HEK293 (cell line): ENCODE measurements at regions not wholly inside any gene's neighbourhood (a gene's known extent, or its start where the extent isn't known, plus 50 kb on each side); places are given as distances from the start of the nearest gene placed in this dataset.

Experiments used
- CTCF ChIA-PET: fragments of 350-600 bp; formaldehyde crosslinking; extraction: SDS; loops from one replicate; lab custom pipeline; 2021; ENCODE audit warnings: antibody characterized with exemption; lab: Yijun Ruan, JAX
- POLR2A ChIA-PET: fragments of 300-600 bp; formaldehyde crosslinking; extraction: SDS; loops from one replicate; lab custom pipeline; 2020; ENCODE audit warnings: antibody characterized with exemption, inconsistent platforms; lab: Yijun Ruan, JAX
- H3K27ac ChIP-seq: fragments of 200-500 bp; sonication (Bioruptor generic); 2 replicates; pipeline ENCODE4 v1.5.1; 2014; ENCODE audit warnings: low read depth, low read length, control low read depth, inconsistent platforms; ENCODE audit errors: extremely low read depth
- H3K36me3 ChIP-seq, 2 experiments: fragments of 200-500 bp in 1 of 2; sonication (Bioruptor generic) in 1 of 2; 1 replicate in 1 of 2; 2 replicates in 1 of 2; pipeline ENCODE4 v1.5.1; 2014 to 2017; ENCODE audit warnings: inconsistent platforms in 2 of 2, low read length in 2 of 2; ENCODE audit not compliant: control insufficient read depth in 2 of 2, insufficient read depth in 1 of 2
- H3K4me1 ChIP-seq: fragments of 200-500 bp; sonication (Bioruptor generic); 2 replicates; pipeline ENCODE4 v1.5.1; 2014; ENCODE audit warnings: mild to moderate bottlenecking, low read length, inconsistent platforms; ENCODE audit not compliant: control insufficient read depth, insufficient read depth
- H3K4me3 ChIP-seq: 2 replicates; pipeline ENCODE4 v1.5.1; 2011; ENCODE audit warnings: low read depth, mild to moderate bottlenecking, control low read depth, low read length, moderate library complexity
- H3K9me3 ChIP-seq: fragments of 200-500 bp; sonication (Bioruptor generic); 2 replicates; pipeline ENCODE4 v1.5.1; 2014; ENCODE audit warnings: low read depth, low read length, inconsistent platforms; ENCODE audit not compliant: control insufficient read depth, insufficient read depth
- FEZF1 ChIP-seq: fragments of 450-650 bp; formaldehyde crosslinking; IDR thresholded peaks from 2 replicates; pipeline ENCODE4 v1.5.1; 2016; ENCODE audit warnings: missing biosample characterization, missing genetic modification characterization
- GLI4 ChIP-seq: fragments of 450-650 bp; formaldehyde crosslinking; IDR thresholded peaks from 2 replicates; pipeline ENCODE4 v1.5.1; 2016; ENCODE audit warnings: missing biosample characterization, missing genetic modification characterization
- IKZF3 ChIP-seq: fragments of 450-650 bp; IDR thresholded peaks from 2 replicates; pipeline ENCODE4 v1.5.0; 2018; ENCODE audit warnings: missing biosample characterization, mild to moderate bottlenecking, missing genetic modification characterization, moderate library complexity
- KLF10 ChIP-seq: fragments of 450-650 bp; IDR thresholded peaks from 2 replicates; pipeline ENCODE4 v1.5.1; 2018; ENCODE audit warnings: missing biosample characterization, mild to moderate bottlenecking, missing genetic modification characterization
- PATZ1 ChIP-seq: fragments of 450-650 bp; formaldehyde crosslinking; IDR thresholded peaks from 2 replicates; pipeline ENCODE4 v1.5.1; 2016; ENCODE audit warnings: missing biosample characterization, missing genetic modification characterization
- REST ChIP-seq: fragments of 450-650 bp; formaldehyde crosslinking; IDR thresholded peaks from 2 replicates; pipeline ENCODE4 v1.5.1; 2016; ENCODE audit warnings: missing biosample characterization, missing genetic modification characterization
- SP7 ChIP-seq: fragments of 450-650 bp; formaldehyde crosslinking; IDR thresholded peaks from 2 replicates; pipeline ENCODE4 v1.5.1; 2016; ENCODE audit warnings: missing biosample characterization, missing genetic modification characterization
- ZNF18 ChIP-seq: fragments of 450-650 bp; formaldehyde crosslinking; IDR thresholded peaks from 2 replicates; pipeline ENCODE4 v1.5.1; 2016; ENCODE audit warnings: missing biosample characterization, missing genetic modification characterization
- ZNF266 ChIP-seq: fragments of 450-650 bp; formaldehyde crosslinking; IDR thresholded peaks from 2 replicates; pipeline ENCODE4 v1.5.1; 2016; ENCODE audit warnings: missing biosample characterization, missing genetic modification characterization, low read depth
- ZNF324 ChIP-seq: fragments of 450-650 bp; formaldehyde crosslinking; IDR thresholded peaks from 2 replicates; pipeline ENCODE4 v1.5.1; 2016; ENCODE audit warnings: missing biosample characterization, missing genetic modification characterization
- ZNF366 ChIP-seq: fragments of 450-650 bp; formaldehyde crosslinking; conservative IDR thresholded peaks from 2 replicates; pipeline ENCODE4 v1.5.1; 2016; ENCODE audit warnings: missing biosample characterization, missing genetic modification characterization
- ZNF404 ChIP-seq: fragments of 450-650 bp; formaldehyde crosslinking; IDR thresholded peaks from 2 replicates; pipeline ENCODE4 v1.5.1; 2017; ENCODE audit warnings: missing biosample characterization, missing genetic modification characterization
- ZNF548 ChIP-seq: fragments of 450-650 bp; formaldehyde crosslinking; IDR thresholded peaks from 2 replicates; pipeline ENCODE4 v1.5.1; 2016; ENCODE audit warnings: missing biosample characterization, missing genetic modification characterization
- ZNF623 ChIP-seq: fragments of 450-650 bp; formaldehyde crosslinking; IDR thresholded peaks from 2 replicates; pipeline ENCODE4 v1.5.1; 2016; ENCODE audit warnings: missing biosample characterization, missing genetic modification characterization
- ZNF626 ChIP-seq: fragments of 450-650 bp; sonication (Bioruptor Pico); formaldehyde crosslinking; IDR thresholded peaks from 2 replicates; pipeline ENCODE4 v1.5.1; 2018; ENCODE audit warnings: missing biosample characterization, missing genetic modification characterization, inconsistent platforms
- ZNF660 ChIP-seq: fragments of 450-650 bp; IDR thresholded peaks from 2 replicates; pipeline ENCODE4 v1.5.1; 2018; ENCODE audit warnings: missing biosample characterization, mild to moderate bottlenecking, missing genetic modification characterization
- ZNF843 ChIP-seq: fragments of 450-650 bp; formaldehyde crosslinking; IDR thresholded peaks from 2 replicates; pipeline ENCODE4 v1.5.1; 2016; ENCODE audit warnings: missing biosample characterization, missing genetic modification characterization
- ZXDB ChIP-seq: fragments of 450-650 bp; formaldehyde crosslinking; IDR thresholded peaks from 2 replicates; pipeline ENCODE4 v1.5.1; 2016; ENCODE audit warnings: missing biosample characterization, missing genetic modification characterization

DNA sequence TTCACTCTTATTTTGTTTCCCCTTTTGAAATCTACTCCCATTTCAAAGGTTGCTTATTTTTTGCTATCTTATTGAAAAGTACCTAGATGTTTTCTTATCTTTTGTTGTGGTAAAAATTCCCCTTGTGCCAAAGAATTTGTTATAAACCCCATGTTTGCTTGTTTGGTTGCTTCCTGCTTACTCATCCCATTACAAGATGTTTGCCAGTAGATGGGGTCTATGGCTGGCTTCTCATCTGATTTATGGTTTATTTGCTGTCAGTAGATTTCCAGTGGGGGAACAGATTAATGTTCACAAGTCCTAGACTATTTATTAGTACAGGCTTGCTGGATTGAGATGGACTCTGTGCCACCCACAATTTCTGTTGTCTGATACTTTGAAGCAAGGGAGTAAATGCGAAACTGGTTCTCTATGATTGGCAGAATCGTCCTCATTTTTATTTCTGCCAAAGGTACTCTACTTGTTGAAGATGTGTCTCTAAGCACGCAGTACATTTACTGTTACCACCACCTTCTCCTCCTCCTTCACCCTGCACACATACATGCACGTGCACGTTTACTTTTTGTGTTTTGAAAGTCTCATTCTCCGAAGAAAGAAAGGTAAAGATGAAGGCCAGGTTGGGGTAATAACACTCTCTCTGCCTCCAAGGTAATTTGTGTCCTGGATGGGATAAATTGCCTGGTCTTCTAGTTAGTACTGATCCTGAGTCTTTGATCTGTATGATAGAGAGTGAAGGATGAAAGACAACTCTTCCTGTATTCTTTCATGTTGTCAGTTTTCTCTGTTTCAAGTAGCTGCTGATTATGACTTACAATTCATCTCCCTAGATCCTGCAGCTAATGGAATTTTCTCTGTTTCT is 117.2 kb upstream of the ATP2B1 start (continued):
- no peak for TF ChIP-seq REST
- no peak for TF ChIP-seq GLI4 (tag by site-specific recombination)
- TF ChIP-seq FEZF1 (tag by site-specific recombination), result peak; percentile 37; the same call in 1 of the 2 replicates
- no peak for TF ChIP-seq ZNF404 (tag by site-specific recombination)
- TF ChIP-seq ZNF626 (tag by site-specific recombination), result no peak
- peak; percentile 75; the same call in 1 of the 2 replicates for TF ChIP-seq ZNF266
- peak; percentile 32; the same call in 1 of the 2 replicates for TF ChIP-seq PATZ1
- TF ChIP-seq ZNF623 (tag by site-specific recombination), result no peak
- peak; percentile 96 for TF ChIP-seq ZNF660 (tag by site-specific recombination)
- TF ChIP-seq ZXDB (tag by site-specific recombination), result 0 out of 2 replicates have a peak, but pooled peaks have one; percentile 12
- TF ChIP-seq ZNF843 (tag by site-specific recombination), result 0 out of 2 replicates have a peak, but pooled peaks have one; percentile 35
- peak; percentile 68 for TF ChIP-seq SP7
- no peak for TF ChIP-seq ZNF324 (tag by site-specific recombination)
- peak; percentile 41; the same call in 1 of the 2 replicates for TF ChIP-seq ZNF366
- TF ChIP-seq ZNF548, result no peak
- 0 out of 2 replicates have a peak, but pooled peaks have one; percentile 10 for TF ChIP-seq IKZF3 (tag by site-specific recombination)

DNA sequence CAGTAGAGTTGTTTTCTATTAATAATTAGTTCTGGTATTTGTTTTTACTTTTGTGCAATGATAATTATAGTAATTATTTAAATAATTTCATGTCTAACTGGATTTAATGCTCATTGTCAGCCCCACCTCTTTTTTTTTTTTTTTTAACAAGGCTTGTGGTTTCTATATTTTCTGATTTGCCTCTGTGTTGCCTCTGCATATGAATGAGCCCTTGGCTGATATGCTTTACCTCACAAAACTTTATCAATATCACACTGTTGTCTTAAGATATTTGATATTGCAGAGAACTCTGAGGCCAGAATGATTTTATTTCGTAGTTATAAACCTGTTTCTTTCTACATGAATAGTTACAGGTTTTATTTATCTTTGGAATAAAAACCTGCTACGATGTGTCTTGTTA is 116.2 kb upstream of the ATP2B1 start:
- Histone ChIP-seq H3K4me3 (no peak overlapping the region), H3K9me3 (no peaks in the 10 kb centered on the region), H3K4me1 (peaks cover 18% of the 10 kb centered on the region), H3K36me3 (no peaks in the 10 kb centered on the region), H3K27ac (no peak overlapping the region)
- TF ChIP-seq ZNF18 (tag by site-specific recombination), result no peak
- 0 out of 2 replicates have a peak, but pooled peaks have one; percentile 31 for TF ChIP-seq KLF10 (tag by site-specific recombination)
- ChIA-PET POLR2A (no interaction called here), CTCF (no interaction called here)
